ENCODE measurements at regions not wholly inside any gene's neighbourhood (a gene's known extent, or its start where the extent isn't known, plus 50 kb on each side); places are given as distances from the start of the nearest gene placed in this dataset.

DNA sequence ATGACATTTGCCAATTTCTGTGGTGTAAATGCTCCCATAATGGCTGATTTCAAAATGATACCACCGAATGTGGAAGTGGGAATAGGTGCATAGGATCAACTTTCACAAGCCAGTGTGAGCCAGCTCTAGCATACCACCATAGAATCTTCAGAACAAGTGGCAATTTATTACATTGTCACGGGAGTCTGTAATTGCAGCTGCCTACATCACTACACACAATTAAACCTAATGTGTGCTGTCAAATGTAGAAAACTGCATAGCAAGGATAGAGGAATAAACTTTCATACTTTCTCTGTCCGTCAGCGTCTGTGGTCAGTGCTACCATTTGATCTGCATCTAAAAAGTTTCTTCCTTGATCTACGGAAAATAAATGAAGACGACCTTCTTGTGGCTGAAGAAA, 417.8 kb upstream of the TOM1L1 start:
- H3K4me1 Mint-ChIP-seq = no peaks in the 10 kb centered on the region
- Histone ChIP-seq H3K27me3 (no peaks in the 10 kb centered on the region), H3F3A (ENCODE audit: low read depth) (no peaks in the 10 kb centered on the region), H4K20me1 (ENCODE audit: low read depth) (no peaks in the 10 kb centered on the region), H3K9me3 (ENCODE audit: low read depth) (no peaks in the 10 kb centered on the region), H3K4me1 (no peaks in the 10 kb centered on the region), H3K4me3 (no peak overlapping the region), H3K36me3 (no peaks in the 10 kb centered on the region), H3K4me2 (no peak overlapping the region), H3K27ac (no peak overlapping the region), H3K79me2 (ENCODE audit: low read depth) (no peaks in the 10 kb centered on the region), H3K9ac (no peak overlapping the region), H2AFZ (replicated peaks) (no peak overlapping the region)
- H3K27ac Mint-ChIP-seq = no peak overlapping the region
- no peaks in the 10 kb centered on the region for H3K9me3 Mint-ChIP-seq
- no peaks in the 10 kb centered on the region for H3K36me3 Mint-ChIP-seq
- no peaks in the 10 kb centered on the region for H3K27me3 Mint-ChIP-seq (ENCODE audit: insufficient read depth, low read depth)
- DNase-seq (ENCODE audit: low spot score) = no peak
- H3K4me3 Mint-ChIP-seq = no peak overlapping the region
- TF ChIP-seq, protein P1, sequence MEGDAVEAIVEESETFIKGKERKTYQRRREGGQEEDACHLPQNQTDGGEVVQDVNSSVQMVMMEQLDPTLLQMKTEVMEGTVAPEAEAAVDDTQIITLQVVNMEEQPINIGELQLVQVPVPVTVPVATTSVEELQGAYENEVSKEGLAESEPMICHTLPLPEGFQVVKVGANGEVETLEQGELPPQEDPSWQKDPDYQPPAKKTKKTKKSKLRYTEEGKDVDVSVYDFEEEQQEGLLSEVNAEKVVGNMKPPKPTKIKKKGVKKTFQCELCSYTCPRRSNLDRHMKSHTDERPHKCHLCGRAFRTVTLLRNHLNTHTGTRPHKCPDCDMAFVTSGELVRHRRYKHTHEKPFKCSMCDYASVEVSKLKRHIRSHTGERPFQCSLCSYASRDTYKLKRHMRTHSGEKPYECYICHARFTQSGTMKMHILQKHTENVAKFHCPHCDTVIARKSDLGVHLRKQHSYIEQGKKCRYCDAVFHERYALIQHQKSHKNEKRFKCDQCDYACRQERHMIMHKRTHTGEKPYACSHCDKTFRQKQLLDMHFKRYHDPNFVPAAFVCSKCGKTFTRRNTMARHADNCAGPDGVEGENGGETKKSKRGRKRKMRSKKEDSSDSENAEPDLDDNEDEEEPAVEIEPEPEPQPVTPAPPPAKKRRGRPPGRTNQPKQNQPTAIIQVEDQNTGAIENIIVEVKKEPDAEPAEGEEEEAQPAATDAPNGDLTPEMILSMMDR (IDR thresholded peaks at IDR 0.05) = no peak
- TF ChIP-seq EZH2 (IDR thresholded peaks at IDR 0.05) (no peak), EZH2phosphoT487 (IDR thresholded peaks at IDR 0.05) (no peak)

DNA sequence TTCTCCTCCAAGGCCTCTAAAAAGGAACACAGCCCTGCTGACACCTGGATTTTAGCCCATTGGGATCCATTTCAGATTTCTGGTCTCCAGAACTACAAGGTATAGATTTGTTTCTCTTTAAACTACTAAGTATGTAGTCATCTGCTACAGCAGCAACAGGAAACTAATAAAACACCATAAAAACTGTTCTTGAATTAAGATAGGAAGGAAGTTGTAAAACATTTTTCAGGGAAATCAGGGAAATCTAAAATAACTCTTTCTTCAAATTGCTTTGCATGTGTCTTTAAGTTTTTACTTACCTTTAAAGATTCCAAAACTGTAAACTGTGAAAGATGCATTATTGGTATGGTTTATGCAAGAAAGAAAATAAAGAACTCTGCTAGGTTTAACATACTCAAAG, 407.0 kb upstream of the TOM1L1 start:
- Histone ChIP-seq H3F3A (ENCODE audit: low read depth) (no peaks in the 10 kb centered on the region), H2AFZ (replicated peaks) (no peak overlapping the region), H3K27me3 (no peaks in the 10 kb centered on the region), H3K9me3 (ENCODE audit: low read depth) (no peaks in the 10 kb centered on the region), H3K79me2 (ENCODE audit: low read depth) (no peaks in the 10 kb centered on the region), H4K20me1 (ENCODE audit: low read depth) (no peaks in the 10 kb centered on the region), H3K9ac (no peak overlapping the region), H3K4me3 (no peak overlapping the region), H3K4me1 (no peaks in the 10 kb centered on the region), H3K27ac (no peak overlapping the region), H3K4me2 (no peak overlapping the region), H3K36me3 (no peaks in the 10 kb centered on the region)
- Mint-ChIP-seq H3K36me3 (no peaks in the 10 kb centered on the region), H3K27ac (no peak overlapping the region), H3K4me1 (peaks cover 22% of the 10 kb centered on the region), H3K4me3 (no peak overlapping the region), H3K27me3 (ENCODE audit: insufficient read depth, low read depth) (no peaks in the 10 kb centered on the region), H3K9me3 (peaks cover 3% of the 10 kb centered on the region)
- no peak for DNase-seq (ENCODE audit: low spot score)
- TF ChIP-seq, protein P1 (IDR thresholded peaks at IDR 0.05) = no peak
- TF ChIP-seq EZH2phosphoT487 (IDR thresholded peaks at IDR 0.05) = no peak
- TF ChIP-seq EZH2 (IDR thresholded peaks at IDR 0.05) = no peak

DNA sequence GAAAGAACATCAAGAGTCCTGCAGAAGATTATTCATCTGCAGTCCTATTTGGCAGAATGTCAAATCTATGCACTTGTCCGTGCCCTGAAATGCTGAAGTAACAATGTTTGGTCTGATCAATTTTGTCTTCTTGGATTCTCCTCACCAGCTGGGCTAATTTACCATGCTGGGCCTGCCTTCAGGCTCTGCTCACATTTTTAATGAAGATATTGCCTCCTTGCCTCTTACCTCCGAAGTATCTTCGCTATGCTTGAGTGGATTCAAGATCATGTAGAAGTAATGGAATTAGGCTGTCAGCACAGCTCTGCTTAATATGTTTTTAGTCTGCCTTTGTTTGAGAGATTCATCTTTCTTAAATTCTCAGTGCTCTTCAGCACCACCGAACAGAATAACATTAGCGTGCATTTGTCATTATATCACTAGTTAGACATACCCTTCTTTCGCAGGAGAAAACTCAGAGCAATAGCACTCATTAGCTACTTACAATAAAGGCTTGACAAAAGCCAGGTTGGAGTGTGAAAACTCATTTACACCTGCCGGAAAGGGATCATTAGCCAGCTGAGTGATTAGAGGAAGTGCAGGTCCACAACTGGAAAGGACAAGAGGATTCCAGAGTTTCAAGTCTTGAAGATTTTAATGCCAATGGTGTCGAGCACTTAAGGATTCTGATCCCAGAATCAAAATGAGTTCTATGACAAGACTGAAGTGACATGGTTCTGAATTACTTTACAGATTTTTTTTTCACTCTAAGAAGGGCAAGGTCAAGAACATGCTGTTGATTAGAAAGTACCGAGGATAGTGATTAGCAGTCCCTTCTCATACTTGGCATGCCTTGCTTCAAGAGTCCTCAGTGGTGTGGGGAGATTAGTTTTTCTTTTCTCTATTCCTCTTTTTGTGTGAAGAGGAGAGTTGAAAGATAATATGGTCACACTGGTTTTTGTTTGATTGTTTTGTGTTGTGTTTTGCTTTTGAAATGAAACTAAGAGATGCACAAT, 405.6 kb upstream of the TOM1L1 start:
- H3K4me2 ChIP-seq = no peak overlapping the region
- Mint-ChIP-seq H3K4me1 (peaks cover 22% of the 10 kb centered on the region), H3K27me3 (ENCODE audit: insufficient read depth, low read depth) (no peaks in the 10 kb centered on the region), H3K36me3 (no peaks in the 10 kb centered on the region), H3K9me3 (peaks cover 3% of the 10 kb centered on the region), H3K27ac (no peak overlapping the region), H3K4me3 (no peak overlapping the region)
- H3K4me1 ChIP-seq = no peaks in the 10 kb centered on the region
- no peaks in the 10 kb centered on the region for H3K36me3 ChIP-seq
- H3K79me2 ChIP-seq (ENCODE audit: low read depth) = no peaks in the 10 kb centered on the region
- TF ChIP-seq EZH2 (IDR thresholded peaks at IDR 0.05) (no peak), EZH2phosphoT487 (IDR thresholded peaks at IDR 0.05) (no peak)
- TF ChIP-seq, protein P1 (IDR thresholded peaks at IDR 0.05) = no peak
- no peak for DNase-seq (ENCODE audit: low spot score)
- H3K27me3 ChIP-seq = no peaks in the 10 kb centered on the region
- no peaks in the 10 kb centered on the region for H3K9me3 ChIP-seq (ENCODE audit: low read depth)
- no peaks in the 10 kb centered on the region for H4K20me1 ChIP-seq (ENCODE audit: low read depth)
- H2AFZ ChIP-seq (replicated peaks) = no peak overlapping the region
- H3K4me3 ChIP-seq = no peak overlapping the region
- no peaks in the 10 kb centered on the region for H3F3A ChIP-seq (ENCODE audit: low read depth)
- no peak overlapping the region for H3K9ac ChIP-seq
- H3K27ac ChIP-seq = no peak overlapping the region

Data from neural progenitor cell (in vitro differentiated cells).